ENCODE measurements at regions not wholly inside any gene's neighbourhood (a gene's known extent, or its start where the extent isn't known, plus 50 kb on each side); places are given as distances from the start of the nearest gene placed in this dataset.

DNA sequence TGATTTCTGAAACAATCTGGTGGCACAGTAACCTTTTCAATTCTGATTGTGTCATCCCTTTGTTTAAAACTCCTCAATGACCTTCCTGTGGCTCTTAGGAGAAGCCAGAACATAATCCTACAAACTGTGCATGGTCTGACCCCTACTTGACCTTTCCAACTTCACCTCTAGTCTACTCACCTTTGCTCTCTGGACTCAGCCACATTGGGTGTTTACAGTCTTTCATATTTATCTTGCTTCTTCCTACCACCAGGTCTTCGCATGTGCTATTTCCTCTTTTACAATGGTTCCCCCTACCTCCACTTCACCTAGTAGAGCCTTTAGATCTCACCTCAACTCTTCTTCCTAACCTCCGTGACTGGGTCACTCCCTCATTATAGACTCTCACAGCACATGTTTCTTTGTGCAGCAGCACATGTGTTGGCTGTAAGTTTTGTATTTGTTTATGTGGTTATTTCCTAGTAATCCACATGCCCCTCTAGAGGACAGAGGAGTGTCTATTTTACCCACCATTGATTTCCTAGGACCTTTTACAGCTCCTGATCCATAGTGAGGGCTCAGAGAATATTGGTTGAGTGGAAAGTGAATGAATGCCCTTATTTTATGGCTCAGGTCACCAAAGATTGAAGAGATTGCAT lies 320.8 kb upstream of the MEIS1 start:
- no peak for TF ChIP-seq ZBTB7A (IDR thresholded peaks at IDR 0.05; ENCODE audit: low read depth)
- no peak for TF ChIP-seq RAD21 (IDR thresholded peaks at IDR 0.05; ENCODE audit: low read depth)
- no peak for TF ChIP-seq EGR1 (IDR thresholded peaks at IDR 0.05)
- TF ChIP-seq, protein P1, sequence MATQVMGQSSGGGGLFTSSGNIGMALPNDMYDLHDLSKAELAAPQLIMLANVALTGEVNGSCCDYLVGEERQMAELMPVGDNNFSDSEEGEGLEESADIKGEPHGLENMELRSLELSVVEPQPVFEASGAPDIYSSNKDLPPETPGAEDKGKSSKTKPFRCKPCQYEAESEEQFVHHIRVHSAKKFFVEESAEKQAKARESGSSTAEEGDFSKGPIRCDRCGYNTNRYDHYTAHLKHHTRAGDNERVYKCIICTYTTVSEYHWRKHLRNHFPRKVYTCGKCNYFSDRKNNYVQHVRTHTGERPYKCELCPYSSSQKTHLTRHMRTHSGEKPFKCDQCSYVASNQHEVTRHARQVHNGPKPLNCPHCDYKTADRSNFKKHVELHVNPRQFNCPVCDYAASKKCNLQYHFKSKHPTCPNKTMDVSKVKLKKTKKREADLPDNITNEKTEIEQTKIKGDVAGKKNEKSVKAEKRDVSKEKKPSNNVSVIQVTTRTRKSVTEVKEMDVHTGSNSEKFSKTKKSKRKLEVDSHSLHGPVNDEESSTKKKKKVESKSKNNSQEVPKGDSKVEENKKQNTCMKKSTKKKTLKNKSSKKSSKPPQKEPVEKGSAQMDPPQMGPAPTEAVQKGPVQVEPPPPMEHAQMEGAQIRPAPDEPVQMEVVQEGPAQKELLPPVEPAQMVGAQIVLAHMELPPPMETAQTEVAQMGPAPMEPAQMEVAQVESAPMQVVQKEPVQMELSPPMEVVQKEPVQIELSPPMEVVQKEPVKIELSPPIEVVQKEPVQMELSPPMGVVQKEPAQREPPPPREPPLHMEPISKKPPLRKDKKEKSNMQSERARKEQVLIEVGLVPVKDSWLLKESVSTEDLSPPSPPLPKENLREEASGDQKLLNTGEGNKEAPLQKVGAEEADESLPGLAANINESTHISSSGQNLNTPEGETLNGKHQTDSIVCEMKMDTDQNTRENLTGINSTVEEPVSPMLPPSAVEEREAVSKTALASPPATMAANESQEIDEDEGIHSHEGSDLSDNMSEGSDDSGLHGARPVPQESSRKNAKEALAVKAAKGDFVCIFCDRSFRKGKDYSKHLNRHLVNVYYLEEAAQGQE (IDR thresholded peaks at IDR 0.05; ENCODE audit: low read depth) = no peak
- no peak for TF ChIP-seq TCF12 (IDR thresholded peaks at IDR 0.05; ENCODE audit: low read depth)
- no peak for TF ChIP-seq CEBPB (IDR thresholded peaks at IDR 0.05)
- TF ChIP-seq, protein P2, sequence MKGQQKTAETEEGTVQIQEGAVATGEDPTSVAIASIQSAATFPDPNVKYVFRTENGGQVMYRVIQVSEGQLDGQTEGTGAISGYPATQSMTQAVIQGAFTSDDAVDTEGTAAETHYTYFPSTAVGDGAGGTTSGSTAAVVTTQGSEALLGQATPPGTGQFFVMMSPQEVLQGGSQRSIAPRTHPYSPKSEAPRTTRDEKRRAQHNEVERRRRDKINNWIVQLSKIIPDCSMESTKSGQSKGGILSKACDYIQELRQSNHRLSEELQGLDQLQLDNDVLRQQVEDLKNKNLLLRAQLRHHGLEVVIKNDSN (IDR thresholded peaks at IDR 0.05) = no peak
- TF ChIP-seq EP300 (IDR thresholded peaks at IDR 0.05; ENCODE audit: borderline replicate concordance) = no peak
- TF ChIP-seq, protein P3, sequence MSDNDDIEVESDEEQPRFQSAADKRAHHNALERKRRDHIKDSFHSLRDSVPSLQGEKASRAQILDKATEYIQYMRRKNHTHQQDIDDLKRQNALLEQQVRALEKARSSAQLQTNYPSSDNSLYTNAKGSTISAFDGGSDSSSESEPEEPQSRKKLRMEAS (IDR thresholded peaks at IDR 0.05) = no peak
- no peak for TF ChIP-seq NFIC (IDR thresholded peaks at IDR 0.05)
- no peak for TF ChIP-seq FOXM1 (IDR thresholded peaks at IDR 0.05; ENCODE audit: borderline replicate concordance, low read depth)

DNA sequence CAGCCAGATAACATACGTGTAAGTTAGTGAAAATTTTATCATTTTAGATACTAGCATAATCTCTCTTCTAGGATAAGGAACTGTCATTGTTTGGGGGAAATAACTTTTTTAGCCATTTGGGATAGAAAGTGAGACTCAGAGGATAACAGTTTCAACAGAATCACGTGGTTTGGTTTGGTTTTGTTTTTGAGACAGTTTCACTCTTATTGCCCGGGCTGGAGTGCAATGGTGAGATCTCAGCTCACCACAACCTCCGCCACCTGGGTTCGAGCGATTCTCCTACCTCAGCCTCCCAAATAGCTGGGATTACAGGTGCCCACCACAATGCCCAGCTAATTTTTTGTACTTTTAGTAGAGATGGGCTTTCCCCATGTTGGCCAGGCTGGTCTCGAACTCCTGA lies 323.2 kb upstream of the MEIS1 start:
- no peak for TF ChIP-seq TAF1 (IDR thresholded peaks at IDR 0.05; ENCODE audit: low read depth)

DNA sequence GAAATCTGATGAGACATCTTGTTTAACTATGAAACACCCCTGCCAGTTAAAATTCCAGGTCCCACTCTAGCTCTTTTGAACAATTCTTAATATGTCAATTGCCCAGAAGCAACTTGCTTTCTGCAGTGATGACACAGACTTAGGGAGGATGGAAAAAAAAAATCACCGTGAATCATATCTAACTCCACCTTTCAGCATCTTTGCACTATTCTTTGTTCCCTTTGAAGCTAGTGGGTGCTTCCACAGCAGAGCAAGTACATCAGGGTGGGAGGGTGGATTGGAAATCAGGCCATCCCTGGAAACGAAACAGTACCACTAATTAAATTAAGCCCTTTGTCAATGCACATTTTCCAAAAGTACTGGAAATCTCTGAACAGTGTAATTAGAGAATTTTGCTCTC lies 324.3 kb upstream of the MEIS1 start:
- TF ChIP-seq, protein P2 (IDR thresholded peaks at IDR 0.05) = no peak
- TF ChIP-seq TCF12 (IDR thresholded peaks at IDR 0.05; ENCODE audit: low read depth) (no peak), FOXM1 (IDR thresholded peaks at IDR 0.05; ENCODE audit: borderline replicate concordance, low read depth) (no peak), EP300 (IDR thresholded peaks at IDR 0.05; ENCODE audit: borderline replicate concordance) (no peak), TAF1 (IDR thresholded peaks at IDR 0.05; ENCODE audit: low read depth) (no peak), TEAD4 (IDR thresholded peaks at IDR 0.05) (no peak), YY1 (IDR thresholded peaks at IDR 0.05; ENCODE audit: low read depth) (no peak), EGR1 (IDR thresholded peaks at IDR 0.05) (no peak), NFIC (IDR thresholded peaks at IDR 0.05) (no peak)
- TF ChIP-seq, protein P3 (IDR thresholded peaks at IDR 0.05) = no peak

DNA sequence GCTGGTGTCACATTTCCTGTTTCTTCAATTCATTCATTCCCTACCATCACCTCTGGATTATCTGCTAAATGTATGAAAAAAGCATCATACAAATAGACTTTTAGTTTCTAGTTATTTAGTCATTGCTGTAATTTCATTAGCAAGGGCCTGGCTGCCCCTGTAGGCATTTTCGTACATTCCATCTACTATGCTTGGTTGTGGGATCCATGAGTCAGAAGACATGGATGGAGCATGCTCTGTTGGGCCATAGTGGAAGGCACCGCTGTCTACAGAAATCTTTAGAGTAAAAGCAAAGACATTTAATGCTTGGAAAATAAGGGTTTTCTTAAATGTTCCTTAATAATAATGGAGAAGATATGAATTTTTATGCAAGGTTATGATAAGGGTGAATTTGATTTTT lies 324.8 kb upstream of the MEIS1 start:
- TF ChIP-seq TAF1 (IDR thresholded peaks at IDR 0.05; ENCODE audit: low read depth) = no peak
- no peak for TF ChIP-seq CEBPB (IDR thresholded peaks at IDR 0.05)
- TF ChIP-seq NFIC (IDR thresholded peaks at IDR 0.05) = no peak
- TF ChIP-seq EP300 (IDR thresholded peaks at IDR 0.05; ENCODE audit: borderline replicate concordance) = no peak
- no peak for TF ChIP-seq RAD21 (IDR thresholded peaks at IDR 0.05; ENCODE audit: low read depth)
- TF ChIP-seq EGR1 (IDR thresholded peaks at IDR 0.05) = no peak
- no peak for TF ChIP-seq YY1 (IDR thresholded peaks at IDR 0.05; ENCODE audit: low read depth)
- TF ChIP-seq TEAD4 (IDR thresholded peaks at IDR 0.05) = no peak
- TF ChIP-seq, protein P1 (IDR thresholded peaks at IDR 0.05; ENCODE audit: low read depth) = no peak
- TF ChIP-seq, protein P2 (IDR thresholded peaks at IDR 0.05) = no peak
- no peak for TF ChIP-seq FOXM1 (IDR thresholded peaks at IDR 0.05; ENCODE audit: borderline replicate concordance, low read depth)

DNA sequence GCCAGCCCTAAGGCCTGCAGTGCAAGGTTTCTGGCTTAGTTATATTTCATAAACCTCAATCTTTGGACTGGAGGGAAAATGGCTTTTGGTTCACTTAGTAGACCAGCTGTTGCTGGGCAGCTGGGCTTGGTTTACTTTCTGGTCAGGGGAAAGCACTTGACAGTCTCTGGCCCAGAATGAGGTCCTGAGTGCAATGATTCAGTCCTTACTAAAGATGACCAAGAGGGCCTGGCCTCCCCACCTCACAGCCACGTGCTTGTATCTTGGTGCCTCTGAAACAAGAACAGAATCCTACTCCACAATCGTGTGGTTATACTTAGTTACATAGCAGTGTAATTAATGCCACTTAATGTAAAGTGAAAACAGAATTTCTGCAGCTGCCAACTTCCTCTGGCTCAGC lies 325.5 kb upstream of the MEIS1 start:
- TF ChIP-seq FOXM1 (IDR thresholded peaks at IDR 0.05; ENCODE audit: borderline replicate concordance, low read depth) (no peak), CREB1 (IDR thresholded peaks at IDR 0.05; ENCODE audit: low read depth) (no peak), TCF12 (IDR thresholded peaks at IDR 0.05; ENCODE audit: low read depth) (no peak), EGR1 (IDR thresholded peaks at IDR 0.05) (no peak), TEAD4 (IDR thresholded peaks at IDR 0.05) (no peak), ZBTB7A (IDR thresholded peaks at IDR 0.05; ENCODE audit: low read depth) (no peak), TAF1 (IDR thresholded peaks at IDR 0.05; ENCODE audit: low read depth) (no peak), CEBPB (IDR thresholded peaks at IDR 0.05) (no peak), YY1 (IDR thresholded peaks at IDR 0.05; ENCODE audit: low read depth) (no peak), NFIC (IDR thresholded peaks at IDR 0.05) (no peak)
- TF ChIP-seq, protein P3 (IDR thresholded peaks at IDR 0.05) = no peak
- TF ChIP-seq, protein P2 (IDR thresholded peaks at IDR 0.05) = no peak
